ENCODE measurements at regions not wholly inside any gene's neighbourhood (a gene's known extent, or its start where the extent isn't known, plus 50 kb on each side); places are given as distances from the start of the nearest gene placed in this dataset.

DNA sequence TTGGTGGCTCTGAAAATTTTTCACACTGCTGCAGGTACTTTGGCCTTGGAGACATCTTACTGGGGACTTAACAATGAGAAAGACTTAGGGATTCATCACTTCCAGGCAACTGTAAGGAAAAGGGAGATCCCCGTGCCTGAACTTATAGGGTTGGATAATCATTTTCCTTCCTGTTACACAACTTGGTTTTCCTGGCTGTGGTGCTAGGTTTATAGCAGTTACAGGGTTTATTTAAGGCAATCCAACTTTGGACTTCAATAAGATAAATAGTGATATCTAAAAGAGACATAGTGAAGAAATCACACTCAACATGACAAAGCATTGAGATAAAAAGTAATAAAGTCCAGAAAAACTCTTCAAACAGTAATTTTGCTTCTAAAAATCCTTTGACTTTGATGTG is 70.2 kb upstream of the RAPH1 start:
- H3K27ac ChIP-seq (ENCODE audit: control insufficient read depth, insufficient read depth) = no peak overlapping the region
- BruUV-seq (replicated peaks) = no TSS peak
- TF ChIP-seq, protein P1, sequence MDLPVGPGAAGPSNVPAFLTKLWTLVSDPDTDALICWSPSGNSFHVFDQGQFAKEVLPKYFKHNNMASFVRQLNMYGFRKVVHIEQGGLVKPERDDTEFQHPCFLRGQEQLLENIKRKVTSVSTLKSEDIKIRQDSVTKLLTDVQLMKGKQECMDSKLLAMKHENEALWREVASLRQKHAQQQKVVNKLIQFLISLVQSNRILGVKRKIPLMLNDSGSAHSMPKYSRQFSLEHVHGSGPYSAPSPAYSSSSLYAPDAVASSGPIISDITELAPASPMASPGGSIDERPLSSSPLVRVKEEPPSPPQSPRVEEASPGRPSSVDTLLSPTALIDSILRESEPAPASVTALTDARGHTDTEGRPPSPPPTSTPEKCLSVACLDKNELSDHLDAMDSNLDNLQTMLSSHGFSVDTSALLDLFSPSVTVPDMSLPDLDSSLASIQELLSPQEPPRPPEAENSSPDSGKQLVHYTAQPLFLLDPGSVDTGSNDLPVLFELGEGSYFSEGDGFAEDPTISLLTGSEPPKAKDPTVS (IDR thresholded peaks at IDR 0.05; ENCODE audit: low read depth, low read length) = no peak
- TF ChIP-seq ZNF24 (IDR thresholded peaks at IDR 0.05) (no peak), HDAC6 (IDR thresholded peaks at IDR 0.05; ENCODE audit: unreplicated experiment) (no peak), BACH1 (IDR thresholded peaks at IDR 0.05; ENCODE audit: borderline replicate concordance) (no peak), SPI1 (IDR thresholded peaks at IDR 0.05; ENCODE audit: borderline replicate concordance, insufficient read depth, low read depth, low read length) (no peak)
- TF ChIP-seq, protein P2, sequence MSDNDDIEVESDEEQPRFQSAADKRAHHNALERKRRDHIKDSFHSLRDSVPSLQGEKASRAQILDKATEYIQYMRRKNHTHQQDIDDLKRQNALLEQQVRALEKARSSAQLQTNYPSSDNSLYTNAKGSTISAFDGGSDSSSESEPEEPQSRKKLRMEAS (IDR thresholded peaks at IDR 0.05; ENCODE audit: low read depth, low read length) = no peak
- TF ChIP-seq, protein P3, sequence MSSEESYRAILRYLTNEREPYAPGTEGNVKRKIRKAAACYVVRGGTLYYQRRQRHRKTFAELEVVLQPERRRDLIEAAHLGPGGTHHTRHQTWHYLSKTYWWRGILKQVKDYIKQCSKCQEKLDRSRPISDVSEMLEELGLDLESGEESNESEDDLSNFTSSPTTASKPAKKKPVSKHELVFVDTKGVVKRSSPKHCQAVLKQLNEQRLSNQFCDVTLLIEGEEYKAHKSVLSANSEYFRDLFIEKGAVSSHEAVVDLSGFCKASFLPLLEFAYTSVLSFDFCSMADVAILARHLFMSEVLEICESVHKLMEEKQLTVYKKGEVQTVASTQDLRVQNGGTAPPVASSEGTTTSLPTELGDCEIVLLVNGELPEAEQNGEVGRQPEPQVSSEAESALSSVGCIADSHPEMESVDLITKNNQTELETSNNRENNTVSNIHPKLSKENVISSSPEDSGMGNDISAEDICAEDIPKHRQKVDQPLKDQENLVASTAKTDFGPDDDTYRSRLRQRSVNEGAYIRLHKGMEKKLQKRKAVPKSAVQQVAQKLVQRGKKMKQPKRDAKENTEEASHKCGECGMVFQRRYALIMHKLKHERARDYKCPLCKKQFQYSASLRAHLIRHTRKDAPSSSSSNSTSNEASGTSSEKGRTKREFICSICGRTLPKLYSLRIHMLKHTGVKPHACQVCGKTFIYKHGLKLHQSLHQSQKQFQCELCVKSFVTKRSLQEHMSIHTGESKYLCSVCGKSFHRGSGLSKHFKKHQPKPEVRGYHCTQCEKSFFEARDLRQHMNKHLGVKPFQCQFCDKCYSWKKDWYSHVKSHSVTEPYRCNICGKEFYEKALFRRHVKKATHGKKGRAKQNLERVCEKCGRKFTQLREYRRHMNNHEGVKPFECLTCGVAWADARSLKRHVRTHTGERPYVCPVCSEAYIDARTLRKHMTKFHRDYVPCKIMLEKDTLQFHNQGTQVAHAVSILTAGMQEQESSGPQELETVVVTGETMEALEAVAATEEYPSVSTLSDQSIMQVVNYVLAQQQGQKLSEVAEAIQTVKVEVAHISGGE (CRISPR knock-in tag; IDR thresholded peaks at IDR 0.05) = no peak
- TF ChIP-seq, protein P4, sequence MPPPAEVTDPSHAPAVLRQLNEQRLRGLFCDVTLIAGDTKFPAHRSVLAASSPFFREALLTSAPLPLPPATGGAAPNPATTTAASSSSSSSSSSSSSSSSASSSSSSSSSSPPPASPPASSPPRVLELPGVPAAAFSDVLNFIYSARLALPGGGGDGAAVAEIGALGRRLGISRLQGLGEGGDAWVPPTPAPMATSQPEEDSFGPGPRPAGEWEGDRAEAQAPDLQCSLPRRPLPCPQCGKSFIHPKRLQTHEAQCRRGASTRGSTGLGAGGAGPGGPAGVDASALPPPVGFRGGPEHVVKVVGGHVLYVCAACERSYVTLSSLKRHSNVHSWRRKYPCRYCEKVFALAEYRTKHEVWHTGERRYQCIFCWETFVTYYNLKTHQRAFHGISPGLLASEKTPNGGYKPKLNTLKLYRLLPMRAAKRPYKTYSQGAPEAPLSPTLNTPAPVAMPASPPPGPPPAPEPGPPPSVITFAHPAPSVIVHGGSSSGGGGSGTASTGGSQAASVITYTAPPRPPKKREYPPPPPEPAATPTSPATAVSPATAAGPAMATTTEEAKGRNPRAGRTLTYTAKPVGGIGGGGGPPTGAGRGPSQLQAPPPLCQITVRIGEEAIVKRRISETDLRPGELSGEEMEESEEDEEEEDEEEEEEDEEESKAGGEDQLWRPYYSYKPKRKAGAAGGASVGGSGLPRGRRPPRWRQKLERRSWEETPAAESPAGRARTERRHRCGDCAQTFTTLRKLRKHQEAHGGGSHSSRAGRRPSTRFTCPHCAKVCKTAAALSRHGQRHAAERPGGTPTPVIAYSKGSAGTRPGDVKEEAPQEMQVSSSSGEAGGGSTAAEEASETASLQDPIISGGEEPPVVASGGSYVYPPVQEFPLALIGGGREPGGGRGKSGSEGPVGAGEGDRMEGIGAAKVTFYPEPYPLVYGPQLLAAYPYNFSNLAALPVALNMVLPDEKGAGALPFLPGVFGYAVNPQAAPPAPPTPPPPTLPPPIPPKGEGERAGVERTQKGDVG (CRISPR knock-in tag; IDR thresholded peaks at IDR 0.05) = no peak
- TF ChIP-seq, protein P5, sequence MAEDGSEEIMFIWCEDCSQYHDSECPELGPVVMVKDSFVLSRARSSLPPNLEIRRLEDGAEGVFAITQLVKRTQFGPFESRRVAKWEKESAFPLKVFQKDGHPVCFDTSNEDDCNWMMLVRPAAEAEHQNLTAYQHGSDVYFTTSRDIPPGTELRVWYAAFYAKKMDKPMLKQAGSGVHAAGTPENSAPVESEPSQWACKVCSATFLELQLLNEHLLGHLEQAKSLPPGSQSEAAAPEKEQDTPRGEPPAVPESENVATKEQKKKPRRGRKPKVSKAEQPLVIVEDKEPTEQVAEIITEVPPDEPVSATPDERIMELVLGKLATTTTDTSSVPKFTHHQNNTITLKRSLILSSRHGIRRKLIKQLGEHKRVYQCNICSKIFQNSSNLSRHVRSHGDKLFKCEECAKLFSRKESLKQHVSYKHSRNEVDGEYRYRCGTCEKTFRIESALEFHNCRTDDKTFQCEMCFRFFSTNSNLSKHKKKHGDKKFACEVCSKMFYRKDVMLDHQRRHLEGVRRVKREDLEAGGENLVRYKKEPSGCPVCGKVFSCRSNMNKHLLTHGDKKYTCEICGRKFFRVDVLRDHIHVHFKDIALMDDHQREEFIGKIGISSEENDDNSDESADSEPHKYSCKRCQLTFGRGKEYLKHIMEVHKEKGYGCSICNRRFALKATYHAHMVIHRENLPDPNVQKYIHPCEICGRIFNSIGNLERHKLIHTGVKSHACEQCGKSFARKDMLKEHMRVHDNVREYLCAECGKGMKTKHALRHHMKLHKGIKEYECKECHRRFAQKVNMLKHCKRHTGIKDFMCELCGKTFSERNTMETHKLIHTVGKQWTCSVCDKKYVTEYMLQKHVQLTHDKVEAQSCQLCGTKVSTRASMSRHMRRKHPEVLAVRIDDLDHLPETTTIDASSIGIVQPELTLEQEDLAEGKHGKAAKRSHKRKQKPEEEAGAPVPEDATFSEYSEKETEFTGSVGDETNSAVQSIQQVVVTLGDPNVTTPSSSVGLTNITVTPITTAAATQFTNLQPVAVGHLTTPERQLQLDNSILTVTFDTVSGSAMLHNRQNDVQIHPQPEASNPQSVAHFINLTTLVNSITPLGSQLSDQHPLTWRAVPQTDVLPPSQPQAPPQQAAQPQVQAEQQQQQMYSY (CRISPR knock-in tag; IDR thresholded peaks at IDR 0.05) = no peak
- no peak overlapping the region for H3K4me3 ChIP-seq
- H3K27me3 ChIP-seq (replicated peaks in 1 of 2; ENCODE audit: control insufficient read depth in 2 of 2, insufficient read depth in 2 of 2, low read length in 1 of 2) = peaks cover 3 to 4% of the 10 kb centered on the region in 2 experiments; a peak in 3 of 4 replicates
- no peaks in the 10 kb centered on the region for H4K20me1 ChIP-seq (ENCODE audit: control insufficient read depth, insufficient read depth)
- H3K79me2 ChIP-seq (ENCODE audit: control insufficient read depth, insufficient read depth, low read length) = no peaks in the 10 kb centered on the region
- H3K9ac ChIP-seq (ENCODE audit: control insufficient read depth, insufficient read depth, low read length) = no peak overlapping the region
- ChIA-PET CTCF (interaction anchor here (0.6 to 0.7 kb wide), 2 partner anchors 330 to 688 kb away, joined by 3 to 5 read pairs; no protein-coding TSS in a partner anchor), RAD21 (ENCODE audit: unreplicated experiment) (no interaction called here), POLR2A (no interaction called here), SMC1A (ENCODE audit: uncharacterized antibody, unreplicated experiment) (no interaction called here)
- H3K4me2 ChIP-seq (ENCODE audit: control insufficient read depth, insufficient read depth) = no peak overlapping the region
- no peak for FAIRE-seq
- H3K4me1 ChIP-seq (ENCODE audit: control insufficient read depth, insufficient read depth, low read length) = no peaks in the 10 kb centered on the region
- H3K36me3 ChIP-seq (ENCODE audit: control insufficient read depth in 2 of 2, insufficient read depth in 2 of 2, low read length in 1 of 2) = no peaks in the 10 kb centered on the region
- no peak for ATAC-seq
- no peak overlapping the region for H2AFZ ChIP-seq (ENCODE audit: control insufficient read depth, low read depth, low read length)
- in situ Hi-C loops (cut with MboI) = no loop called here
- no peak for DNase-seq (ENCODE audit: low read depth, low spot score)
- WGBS (ENCODE audit: insufficient coverage, insufficient replicate concordance, low lambda C conversion rate, missing lambda C conversion rate) = 35% methylated on average over 1 of the region's 1 CpG
- peaks cover under 1% of the 10 kb centered on the region; the same call in 1 of the 3 replicates for H3K9me3 ChIP-seq (replicated peaks; ENCODE audit: control insufficient read depth, insufficient read depth, low read length)
- intact Hi-C loops (cut with micrococcal nuclease; ENCODE audit: unreplicated experiment) = no loop called here

All from GM12878 (cell line).